ENCODE measurements at regions not wholly inside any gene's neighbourhood (a gene's known extent, or its start where the extent isn't known, plus 50 kb on each side); places are given as distances from the start of the nearest gene placed in this dataset.

DNA sequence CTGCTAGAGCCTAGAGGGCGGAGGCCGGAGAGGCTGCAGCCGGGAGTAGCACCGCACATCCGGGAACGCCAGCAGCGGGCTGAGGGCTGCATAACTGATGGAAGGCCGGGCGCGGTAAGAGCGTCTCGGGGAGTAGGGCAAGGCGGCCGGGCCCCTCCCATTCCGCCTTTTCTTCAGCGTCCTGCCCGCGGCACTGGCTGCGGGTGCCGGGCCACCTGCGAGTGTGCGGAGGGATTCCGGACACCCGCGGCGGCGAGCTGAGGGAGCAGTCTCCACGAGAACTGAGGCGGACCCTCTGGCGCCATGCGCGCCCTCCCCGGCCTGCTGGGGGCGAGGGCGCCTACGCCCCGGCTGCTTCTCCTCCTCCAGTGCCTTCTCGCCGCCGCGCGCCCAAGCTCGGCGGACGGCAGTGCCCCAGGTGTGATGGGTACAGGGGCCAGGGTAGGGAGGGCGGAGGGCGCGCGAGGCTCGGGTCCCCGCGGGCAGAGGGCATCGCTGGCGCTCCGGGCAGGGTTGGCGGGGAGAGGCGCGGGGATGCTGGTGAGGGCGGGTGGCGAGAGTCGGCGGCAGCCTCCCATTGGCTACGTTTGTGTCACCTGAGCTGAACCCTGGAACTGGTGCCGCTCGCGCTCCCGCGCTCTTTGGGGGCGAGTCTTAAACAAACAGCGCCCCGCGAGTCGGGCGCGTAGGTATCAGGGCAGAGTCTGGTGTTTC, 334.4 kb downstream of the SRGAP2C start:
- TF ChIP-seq, protein P1, sequence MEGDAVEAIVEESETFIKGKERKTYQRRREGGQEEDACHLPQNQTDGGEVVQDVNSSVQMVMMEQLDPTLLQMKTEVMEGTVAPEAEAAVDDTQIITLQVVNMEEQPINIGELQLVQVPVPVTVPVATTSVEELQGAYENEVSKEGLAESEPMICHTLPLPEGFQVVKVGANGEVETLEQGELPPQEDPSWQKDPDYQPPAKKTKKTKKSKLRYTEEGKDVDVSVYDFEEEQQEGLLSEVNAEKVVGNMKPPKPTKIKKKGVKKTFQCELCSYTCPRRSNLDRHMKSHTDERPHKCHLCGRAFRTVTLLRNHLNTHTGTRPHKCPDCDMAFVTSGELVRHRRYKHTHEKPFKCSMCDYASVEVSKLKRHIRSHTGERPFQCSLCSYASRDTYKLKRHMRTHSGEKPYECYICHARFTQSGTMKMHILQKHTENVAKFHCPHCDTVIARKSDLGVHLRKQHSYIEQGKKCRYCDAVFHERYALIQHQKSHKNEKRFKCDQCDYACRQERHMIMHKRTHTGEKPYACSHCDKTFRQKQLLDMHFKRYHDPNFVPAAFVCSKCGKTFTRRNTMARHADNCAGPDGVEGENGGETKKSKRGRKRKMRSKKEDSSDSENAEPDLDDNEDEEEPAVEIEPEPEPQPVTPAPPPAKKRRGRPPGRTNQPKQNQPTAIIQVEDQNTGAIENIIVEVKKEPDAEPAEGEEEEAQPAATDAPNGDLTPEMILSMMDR (IDR thresholded peaks at IDR 0.05) = no peak
- TF ChIP-seq EP300 (IDR thresholded peaks at IDR 0.05) (no peak), POLR2A (IDR thresholded peaks at IDR 0.05) (no peak)

All from ovary (tissue), 3 donors.